ENCODE measurements at regions not wholly inside any gene's neighbourhood (a gene's known extent, or its start where the extent isn't known, plus 50 kb on each side); places are given as distances from the start of the nearest gene placed in this dataset.
"Not testable (repeated sequence)": the region's sequence is repeated elsewhere in the genome, so short reads cannot be mapped to it uniquely, and the experiment has no call there.

- Mint-ChIP-seq H3K9me3 (no peaks in the 10 kb centered on the region), H3K4me3 (no peak overlapping the region), H3K27me3 (no peaks in the 10 kb centered on the region), H3K36me3 (ENCODE audit: low read depth) (no peaks in the 10 kb centered on the region), H3K4me1 (ENCODE audit: low read depth) (no peaks in the 10 kb centered on the region), H3K27ac (no peak overlapping the region)
- DNase-seq: no peak
Measured at GRCh38 chr3:27567251-27567650, 83.1 kb upstream of the SLC4A7 start.

- DNase-seq: no peak
- no peaks in the 10 kb centered on the region for H3K9me3 Mint-ChIP-seq
- H3K27me3 Mint-ChIP-seq: no peaks in the 10 kb centered on the region
- no peak overlapping the region for H3K27ac Mint-ChIP-seq
- no peak overlapping the region for H3K4me3 Mint-ChIP-seq
- no peaks in the 10 kb centered on the region for H3K36me3 Mint-ChIP-seq (ENCODE audit: low read depth)
- H3K4me1 Mint-ChIP-seq (ENCODE audit: low read depth): no peaks in the 10 kb centered on the region
Measured at GRCh38 chr3:27565201-27565852, 81.1 kb upstream of the SLC4A7 start.

GRCh38 chr3:27561576-27561975 lies 77.4 kb upstream of the SLC4A7 start:
- no peaks in the 10 kb centered on the region for H3K36me3 Mint-ChIP-seq (ENCODE audit: low read depth)
- no peak overlapping the region for H3K4me3 Mint-ChIP-seq
- no peaks in the 10 kb centered on the region for H3K27me3 Mint-ChIP-seq
- no peak for DNase-seq
- H3K4me1 Mint-ChIP-seq (ENCODE audit: low read depth): no peaks in the 10 kb centered on the region
- no peak overlapping the region for H3K27ac Mint-ChIP-seq
- H3K9me3 Mint-ChIP-seq: no peaks in the 10 kb centered on the region

GRCh38 chr3:27560484-27561056 lies 76.4 kb upstream of the SLC4A7 start:
- DNase-seq: no peak
- no peaks in the 10 kb centered on the region for H3K9me3 Mint-ChIP-seq
- H3K4me1 Mint-ChIP-seq (ENCODE audit: low read depth): no peaks in the 10 kb centered on the region
- H3K27ac Mint-ChIP-seq: no peak overlapping the region
- no peaks in the 10 kb centered on the region for H3K27me3 Mint-ChIP-seq
- no peak overlapping the region for H3K4me3 Mint-ChIP-seq
- H3K36me3 Mint-ChIP-seq (ENCODE audit: low read depth): no peaks in the 10 kb centered on the region

GRCh38 chr3:27559835-27560234 lies 75.7 kb upstream of the SLC4A7 start:
- Mint-ChIP-seq H3K9me3 (no peaks in the 10 kb centered on the region), H3K4me1 (ENCODE audit: low read depth) (no peaks in the 10 kb centered on the region)

GRCh38 chr3:27559381-27559780 lies 75.2 kb upstream of the SLC4A7 start:
- Mint-ChIP-seq H3K4me1 (ENCODE audit: low read depth) (no peaks in the 10 kb centered on the region), H3K9me3 (no peaks in the 10 kb centered on the region), H3K36me3 (ENCODE audit: low read depth) (no peaks in the 10 kb centered on the region), H3K27ac (no peak overlapping the region), H3K4me3 (no peak overlapping the region), H3K27me3 (no peaks in the 10 kb centered on the region)
- no peak for DNase-seq

More at GRCh38 chr3:27559835-27560234, 75.7 kb upstream of the SLC4A7 start:
- Mint-ChIP-seq H3K4me3 (no peak overlapping the region), H3K27ac (no peak overlapping the region), H3K36me3 (ENCODE audit: low read depth) (no peaks in the 10 kb centered on the region), H3K27me3 (no peaks in the 10 kb centered on the region)
- DNase-seq: no peak

- H3K27ac Mint-ChIP-seq: no peak overlapping the region
- no peak for DNase-seq
- no peaks in the 10 kb centered on the region for H3K9me3 Mint-ChIP-seq
- no peaks in the 10 kb centered on the region for H3K27me3 Mint-ChIP-seq
- H3K36me3 Mint-ChIP-seq (ENCODE audit: low read depth): no peaks in the 10 kb centered on the region
- no peaks in the 10 kb centered on the region for H3K4me1 Mint-ChIP-seq (ENCODE audit: low read depth)
- no peak overlapping the region for H3K4me3 Mint-ChIP-seq
Measured at GRCh38 chr3:27557411-27557810, 73.2 kb upstream of the SLC4A7 start.

GRCh38 chr3:27556887-27557286 lies 72.7 kb upstream of the SLC4A7 start:
- Mint-ChIP-seq H3K36me3 (ENCODE audit: low read depth) (no peaks in the 10 kb centered on the region), H3K27me3 (no peaks in the 10 kb centered on the region), H3K9me3 (no peaks in the 10 kb centered on the region), H3K27ac (no peak overlapping the region), H3K4me1 (ENCODE audit: low read depth) (no peaks in the 10 kb centered on the region), H3K4me3 (no peak overlapping the region)
- no peak for DNase-seq

DNA sequence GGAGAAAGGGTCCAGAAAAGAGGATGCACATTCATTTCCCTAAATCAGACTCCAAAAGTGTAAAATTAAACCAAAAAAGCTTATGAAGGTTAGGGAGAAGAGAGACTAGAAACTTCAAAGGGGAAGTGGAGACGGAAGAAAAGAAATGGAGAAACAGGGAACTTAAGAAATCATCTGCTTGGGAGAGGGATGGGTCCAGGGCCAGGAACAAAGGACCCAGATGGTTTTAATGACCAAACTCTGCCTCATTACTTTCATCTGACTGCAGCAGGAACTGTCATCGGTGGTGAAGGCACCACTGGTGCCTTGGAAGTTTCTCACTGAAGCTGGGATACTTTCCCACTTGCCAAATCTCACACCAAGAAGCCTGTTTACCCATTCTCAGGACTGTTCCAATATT lies 70.5 kb upstream of the SLC4A7 start:
- Mint-ChIP-seq H3K4me1 (ENCODE audit: low read depth) (no peaks in the 10 kb centered on the region), H3K4me3 (no peak overlapping the region), H3K36me3 (ENCODE audit: low read depth) (no peaks in the 10 kb centered on the region), H3K27me3 (no peaks in the 10 kb centered on the region), H3K9me3 (no peaks in the 10 kb centered on the region), H3K27ac (no peak overlapping the region)
- DNase-seq: no peak

- no peak overlapping the region for H3K4me3 Mint-ChIP-seq
- H3K9me3 Mint-ChIP-seq: no peaks in the 10 kb centered on the region
- DNase-seq: no peak
- H3K4me1 Mint-ChIP-seq (ENCODE audit: low read depth): no peaks in the 10 kb centered on the region
- H3K27ac Mint-ChIP-seq: no peak overlapping the region
- no peaks in the 10 kb centered on the region for H3K27me3 Mint-ChIP-seq
- no peaks in the 10 kb centered on the region for H3K36me3 Mint-ChIP-seq (ENCODE audit: low read depth)
Measured at GRCh38 chr3:27553886-27554540, 69.8 kb upstream of the SLC4A7 start.

DNA sequence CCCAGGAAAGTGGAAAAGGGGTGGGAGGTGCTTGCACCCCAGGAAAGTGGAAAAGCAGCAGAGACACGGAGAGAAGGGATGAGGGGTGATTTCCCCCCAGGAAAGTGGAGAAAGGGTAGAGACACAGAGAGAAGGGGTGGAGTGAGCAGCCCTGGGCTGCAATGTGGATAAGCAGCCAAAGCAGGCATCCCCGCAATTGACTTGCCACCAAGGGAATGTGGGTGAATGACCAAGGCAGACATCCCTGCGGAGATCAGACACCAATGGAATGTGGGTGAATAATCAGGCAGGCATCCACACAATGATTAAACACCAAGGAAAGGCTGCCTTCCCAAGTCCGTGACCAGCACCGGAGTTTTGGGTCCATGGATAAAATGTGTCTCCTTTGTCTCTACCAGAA lies 68.5 kb upstream of the SLC4A7 start:
- not testable (repeated sequence) for H3K36me3 Mint-ChIP-seq (ENCODE audit: low read depth); H3K4me1 Mint-ChIP-seq (ENCODE audit: low read depth); H3K27ac Mint-ChIP-seq; H3K27me3 Mint-ChIP-seq; H3K9me3 Mint-ChIP-seq; DNase-seq; H3K4me3 Mint-ChIP-seq

- H3K27me3 Mint-ChIP-seq; H3K9me3 Mint-ChIP-seq; H3K4me1 Mint-ChIP-seq (ENCODE audit: low read depth); DNase-seq; H3K27ac Mint-ChIP-seq; H3K36me3 Mint-ChIP-seq (ENCODE audit: low read depth); H3K4me3 Mint-ChIP-seq: not testable (repeated sequence)
Measured at GRCh38 chr3:27551413-27551812, 67.2 kb upstream of the SLC4A7 start.

GRCh38 chr3:27545061-27545460 lies 60.9 kb upstream of the SLC4A7 start:
- no peaks in the 10 kb centered on the region for H3K36me3 Mint-ChIP-seq (ENCODE audit: low read depth)
- no peak for DNase-seq
- H3K4me1 Mint-ChIP-seq (ENCODE audit: low read depth): peaks cover 9% of the 10 kb centered on the region
- H3K4me3 Mint-ChIP-seq: no peak overlapping the region
- no peaks in the 10 kb centered on the region for H3K9me3 Mint-ChIP-seq
- H3K27ac Mint-ChIP-seq: no peak overlapping the region
- H3K27me3 Mint-ChIP-seq: no peaks in the 10 kb centered on the region

DNA sequence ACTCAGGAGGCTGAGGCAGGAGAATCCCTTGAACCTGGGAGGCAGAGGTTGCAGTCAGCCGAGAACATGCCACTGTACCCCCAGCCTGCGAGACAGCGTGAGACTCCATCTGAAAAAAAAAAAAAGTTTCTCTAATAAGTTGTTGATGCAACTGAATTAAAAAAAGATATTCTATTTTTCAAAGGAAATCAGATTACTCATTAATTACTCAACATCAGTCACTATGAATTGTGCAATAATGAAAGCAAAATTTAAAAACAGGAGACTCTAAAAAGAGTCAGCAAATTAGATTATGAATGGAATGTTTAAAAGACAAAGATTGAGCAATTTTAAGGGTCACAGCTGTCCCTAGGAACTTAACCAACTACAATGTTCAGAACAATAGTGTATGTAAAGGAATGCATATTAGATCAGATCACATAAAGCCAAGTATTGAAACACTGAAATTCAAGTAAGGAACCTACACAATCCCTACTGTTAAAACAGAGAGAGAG lies 60.2 kb upstream of the SLC4A7 start:
- Mint-ChIP-seq H3K27ac (peak overlapping the region; percentile 42), H3K4me1 (ENCODE audit: low read depth) (peaks cover 9% of the 10 kb centered on the region), H3K4me3 (no peak overlapping the region), H3K27me3 (no peaks in the 10 kb centered on the region), H3K9me3 (no peaks in the 10 kb centered on the region), H3K36me3 (ENCODE audit: low read depth) (no peaks in the 10 kb centered on the region)
- no peak for DNase-seq

GRCh38 chr3:27542476-27542875 lies 58.3 kb upstream of the SLC4A7 start:
- no peak for DNase-seq
- Mint-ChIP-seq H3K27me3 (no peaks in the 10 kb centered on the region), H3K27ac (no peak overlapping the region), H3K4me1 (ENCODE audit: low read depth) (peaks cover 9% of the 10 kb centered on the region), H3K36me3 (ENCODE audit: low read depth) (no peaks in the 10 kb centered on the region), H3K4me3 (no peak overlapping the region), H3K9me3 (no peaks in the 10 kb centered on the region)
